Endothelial cell of umbilical vein (primary cell): ENCODE measurements at regions not wholly inside any gene's neighbourhood (a gene's known extent, or its start where the extent isn't known, plus 50 kb on each side); places are given as distances from the start of the nearest gene placed in this dataset.

Experiments
- CTCF ChIP-seq, 2 donors: IDR thresholded peaks; 1 replicate in 1 of 2; 2 replicates in 1 of 2; pipeline ENCODE4 v1.5.1; 2011; ENCODE audit warnings: low read length in 2 of 2, mild to moderate bottlenecking in 2 of 2, moderate library complexity in 2 of 2, control low read depth in 1 of 2, inconsistent platforms in 1 of 2, low read depth in 1 of 2; ENCODE audit not compliant: insufficient read depth in 1 of 2; ENCODE audit errors: extremely low read depth in 1 of 2
- FOS ChIP-seq: IDR thresholded peaks from 2 replicates; pipeline ENCODE4 v1.6.1; 2011; ENCODE audit warnings: mild to moderate bottlenecking, low read length, moderate library complexity, borderline replicate concordance; ENCODE audit not compliant: insufficient read depth
- MAX ChIP-seq: IDR thresholded peaks from 2 replicates; pipeline ENCODE4 v1.6.1; 2011; ENCODE audit not compliant: insufficient read depth, insufficient read length
- POLR2A ChIP-seq: IDR thresholded peaks from 2 replicates; pipeline ENCODE4 v1.6.1; 2012; ENCODE audit warnings: low read depth, mild to moderate bottlenecking, control low read depth, low read length
- POLR2AphosphoS5 ChIP-seq: IDR thresholded peaks from 2 replicates; pipeline ENCODE4 v1.6.1; 2012; ENCODE audit warnings: low read depth, mild to moderate bottlenecking, control low read depth, low read length, moderate library complexity; ENCODE audit not compliant: insufficient read depth

GRCh38 chr2:104635608-104636007 is 218.3 kb upstream of the POU3F3 start:
- no peak for TF ChIP-seq CTCF (IDR thresholded peaks at IDR 0.05; ENCODE audit: extremely low read depth in 1 of 2, insufficient read depth in 1 of 2, low read depth in 1 of 2, low read length in 2 of 2)
- no peak for TF ChIP-seq POLR2AphosphoS5
- no peak for TF ChIP-seq POLR2A
- no peak for TF ChIP-seq FOS
- no peak for TF ChIP-seq MAX
